GM12873 (cell line): ENCODE measurements at regions not wholly inside any gene's neighbourhood (a gene's known extent, or its start where the extent isn't known, plus 50 kb on each side); places are given as distances from the start of the nearest gene placed in this dataset.

Experiments used
- CTCF ChIP-seq: IDR thresholded peaks from 2 replicates; pipeline ENCODE4 v1.5.1; 2012; ENCODE audit warnings: low read depth, mild to moderate bottlenecking, moderate library complexity, low read length, control low read depth; ENCODE audit not compliant: insufficient read depth; ENCODE audit errors: missing control alignments

GRCh38 chr14:71206123-71206522 is 298.9 kb downstream of the PCNX1 start:
- no peak for TF ChIP-seq CTCF

DNA sequence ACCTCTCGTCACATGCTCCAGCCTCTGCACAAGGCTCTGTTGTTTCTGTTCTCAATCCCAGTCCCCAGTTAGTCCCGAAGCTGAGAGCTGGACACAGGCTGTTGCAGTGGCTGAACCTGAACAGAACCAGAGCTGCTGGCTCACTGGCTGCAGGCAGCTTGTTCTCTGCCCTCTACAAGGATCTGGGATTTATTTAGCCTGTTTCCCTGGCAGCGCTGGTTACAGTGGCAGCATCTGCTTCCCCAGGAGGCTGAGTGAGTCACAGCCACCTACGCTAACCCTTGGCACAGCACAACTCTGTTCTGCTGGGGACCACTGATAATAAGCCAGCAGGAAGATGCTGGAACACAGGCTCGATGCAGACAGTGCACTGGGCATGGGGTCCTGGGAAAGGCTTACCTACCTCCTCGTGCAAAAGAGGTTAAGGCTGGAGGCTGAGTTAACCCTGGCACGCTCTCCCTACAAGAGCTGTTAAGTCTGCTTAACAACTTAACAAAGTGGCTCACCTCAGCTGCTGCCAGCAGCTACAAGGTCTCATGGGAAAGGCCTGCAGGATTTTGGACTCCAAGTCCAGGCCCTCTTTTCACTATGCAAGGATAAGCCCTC is 299.6 kb downstream of the PCNX1 start:
- TF ChIP-seq CTCF = no peak

DNA sequence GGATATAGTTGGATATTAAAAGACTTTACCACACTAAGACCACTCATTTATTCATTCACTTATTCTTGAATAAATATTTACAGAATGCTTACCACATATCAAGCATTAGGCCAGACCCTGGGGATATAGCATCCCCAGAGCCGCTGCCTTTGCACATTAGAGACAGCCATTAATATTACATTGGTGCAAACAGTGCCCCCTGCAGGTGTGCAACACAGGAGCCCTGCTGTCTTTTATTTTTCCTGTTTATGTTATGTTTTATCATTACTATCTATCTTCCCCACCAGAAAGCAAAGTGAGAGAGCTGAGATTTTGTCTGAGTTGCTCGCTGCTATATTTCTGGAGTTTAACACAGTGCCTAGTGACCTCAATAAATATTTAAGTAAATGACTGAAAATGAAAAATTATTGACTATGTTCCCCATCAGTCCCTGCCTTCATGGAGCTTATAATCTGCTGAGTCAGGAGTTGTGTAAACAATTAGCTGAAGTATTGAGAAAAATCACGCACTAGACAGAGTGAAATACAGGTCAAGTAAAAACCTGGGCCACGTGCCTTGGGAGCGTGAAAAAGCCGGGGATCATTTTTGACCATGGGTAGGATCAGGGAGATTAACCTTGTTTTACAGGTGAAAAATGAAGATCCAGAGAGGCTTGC is 301.6 kb downstream of the PCNX1 start:
- peak; percentile 21 for TF ChIP-seq CTCF

GRCh38 chr14:71209888-71210287 is 302.6 kb downstream of the PCNX1 start:
- TF ChIP-seq CTCF = no peak

DNA sequence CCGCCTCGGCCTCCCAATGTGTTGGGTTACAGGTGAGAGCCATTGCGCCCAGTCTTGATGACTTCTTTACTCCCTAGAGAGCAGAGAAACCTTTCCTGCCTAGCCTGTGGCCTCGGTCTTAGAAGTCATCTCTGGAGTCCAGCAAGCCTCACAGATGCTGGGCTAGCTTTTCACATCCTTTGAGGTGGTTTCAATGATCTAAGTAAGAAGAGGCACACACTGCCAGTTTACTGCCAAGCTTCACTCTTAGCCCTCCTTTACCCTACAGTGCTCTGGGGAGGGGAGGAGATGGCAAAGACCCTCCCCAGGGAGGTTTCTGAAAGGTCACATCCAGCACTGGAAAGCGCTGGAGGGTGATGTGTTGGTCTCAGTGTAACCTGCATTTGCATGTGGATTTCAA is 304.8 kb downstream of the PCNX1 start:
- no peak for TF ChIP-seq CTCF

DNA sequence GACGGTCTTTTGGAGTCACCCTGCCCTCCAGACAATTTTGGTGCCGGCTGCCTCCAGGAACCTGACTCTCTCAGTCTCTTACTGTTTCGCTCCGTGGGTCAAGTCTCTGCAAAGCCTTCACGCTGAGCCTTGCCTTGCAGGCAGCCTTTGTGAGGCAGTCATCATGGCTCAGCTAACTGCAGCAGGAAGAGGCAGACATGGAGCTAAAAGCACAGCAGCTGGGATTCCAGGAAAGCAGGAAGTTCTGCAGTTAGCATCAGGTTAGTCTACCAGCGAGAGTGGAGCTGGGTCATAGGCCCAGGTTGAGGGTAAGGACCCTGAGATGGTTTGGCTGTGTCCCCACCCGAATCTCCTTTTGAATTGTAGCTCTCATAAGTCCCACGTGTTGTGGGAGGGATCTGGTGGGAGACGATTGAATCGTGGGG is 305.4 kb downstream of the PCNX1 start:
- TF ChIP-seq CTCF = no peak

- no peak for TF ChIP-seq CTCF
Measured at GRCh38 chr14:71214241-71214640, 307.0 kb downstream of the PCNX1 start.
